Activated CD4-positive, alpha-beta T cell treated with anti-CD3 and anti-CD28 coated beads, Interleukin-2, amount 50 U/mL, for 24 hours (primary cell): ENCODE measurements at regions not wholly inside any gene's neighbourhood (a gene's known extent, or its start where the extent isn't known, plus 50 kb on each side); places are given as distances from the start of the nearest gene placed in this dataset.

Experiments used
- DNase-seq, 2 donors: peaks; one replicate each; pipeline ENCODE4 v3.0.0-alpha.2; 2020; ENCODE audit warnings: low read depth in 1 of 2, low spot score in 1 of 2

DNA sequence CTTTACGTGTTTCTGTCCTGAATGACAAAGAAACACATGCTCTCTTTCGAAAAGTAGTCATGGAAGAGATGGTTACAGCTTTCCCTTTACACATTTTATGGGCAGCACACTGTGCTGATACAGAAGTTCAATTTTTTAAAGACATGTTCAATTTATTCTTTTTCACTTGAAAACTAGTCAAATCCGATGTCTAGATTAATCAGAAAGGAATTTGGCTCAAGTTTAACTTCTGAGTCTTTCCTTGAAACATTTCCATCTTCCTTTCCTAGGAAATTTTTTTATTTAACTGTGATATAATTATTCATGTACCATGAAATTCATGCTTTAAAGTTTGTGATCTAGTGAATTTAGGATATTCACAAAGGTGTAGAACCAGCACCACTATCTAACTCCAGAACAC is 360.1 kb downstream of the TNS3 start:
- no peak for DNase-seq

GRCh38 chr7:47218378-47219176 is 363.3 kb downstream of the TNS3 start:
- DNase-seq = no peak

- no peak for DNase-seq
Observed at GRCh38 chr7:47217570-47218360, 364.1 kb downstream of the TNS3 start.

DNA sequence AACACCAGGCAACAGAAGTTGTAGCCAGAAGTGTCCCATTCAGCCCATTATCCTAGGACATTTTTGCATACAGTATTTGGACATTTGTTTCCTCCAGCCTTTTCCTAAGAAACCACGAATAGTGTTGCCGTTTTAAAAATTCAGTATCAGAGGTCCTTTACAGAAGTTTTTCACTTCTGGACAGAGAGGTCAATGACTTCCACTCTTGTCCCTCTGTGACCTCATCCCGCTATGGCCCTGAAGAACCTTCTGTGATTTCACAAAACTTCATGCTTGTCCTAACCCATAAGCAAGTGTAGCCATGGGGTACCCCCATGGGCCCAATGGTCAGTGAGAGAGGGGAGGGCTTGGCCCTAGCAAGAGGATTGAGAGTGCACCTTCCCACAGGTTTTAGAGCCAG is 364.8 kb downstream of the TNS3 start:
- no peak for DNase-seq

DNA sequence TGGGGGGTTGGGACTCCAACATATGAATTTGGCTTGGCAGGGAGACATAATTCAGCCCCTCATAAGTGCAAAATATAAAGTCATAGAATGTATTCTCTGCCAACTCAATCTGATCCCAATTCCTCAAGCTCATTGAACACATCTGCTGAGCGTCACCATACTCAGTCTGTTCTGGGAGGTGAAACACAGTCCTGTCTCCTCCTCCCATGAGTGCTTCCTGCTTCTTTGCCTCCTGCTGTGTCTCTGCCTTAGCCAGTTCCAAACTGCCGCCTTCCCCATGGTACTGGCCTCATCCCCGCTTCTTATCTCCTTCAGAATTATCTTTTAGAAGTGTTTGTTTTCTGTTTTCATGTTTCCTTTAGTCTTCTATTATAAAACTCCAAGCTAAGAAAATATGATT is 365.5 kb downstream of the TNS3 start:
- no peak for DNase-seq

GRCh38 chr7:47215640-47216039 is 366.3 kb downstream of the TNS3 start:
- no peak for DNase-seq

- no peak for DNase-seq
Observed at GRCh38 chr7:47215049-47215448, 366.9 kb downstream of the TNS3 start.

GRCh38 chr7:47213276-47213675 is 368.6 kb downstream of the TNS3 start:
- no peak for DNase-seq

GRCh38 chr7:47211519-47211973 is 370.4 kb downstream of the TNS3 start:
- no peak for DNase-seq

GRCh38 chr7:47210281-47210854 is 371.5 kb downstream of the TNS3 start:
- no peak for DNase-seq

- DNase-seq = no peak
Observed at GRCh38 chr7:47207956-47208355, 374.0 kb downstream of the TNS3 start.

- no peak for DNase-seq
Observed at GRCh38 chr7:47204709-47205108, 377.2 kb downstream of the TNS3 start.

DNA sequence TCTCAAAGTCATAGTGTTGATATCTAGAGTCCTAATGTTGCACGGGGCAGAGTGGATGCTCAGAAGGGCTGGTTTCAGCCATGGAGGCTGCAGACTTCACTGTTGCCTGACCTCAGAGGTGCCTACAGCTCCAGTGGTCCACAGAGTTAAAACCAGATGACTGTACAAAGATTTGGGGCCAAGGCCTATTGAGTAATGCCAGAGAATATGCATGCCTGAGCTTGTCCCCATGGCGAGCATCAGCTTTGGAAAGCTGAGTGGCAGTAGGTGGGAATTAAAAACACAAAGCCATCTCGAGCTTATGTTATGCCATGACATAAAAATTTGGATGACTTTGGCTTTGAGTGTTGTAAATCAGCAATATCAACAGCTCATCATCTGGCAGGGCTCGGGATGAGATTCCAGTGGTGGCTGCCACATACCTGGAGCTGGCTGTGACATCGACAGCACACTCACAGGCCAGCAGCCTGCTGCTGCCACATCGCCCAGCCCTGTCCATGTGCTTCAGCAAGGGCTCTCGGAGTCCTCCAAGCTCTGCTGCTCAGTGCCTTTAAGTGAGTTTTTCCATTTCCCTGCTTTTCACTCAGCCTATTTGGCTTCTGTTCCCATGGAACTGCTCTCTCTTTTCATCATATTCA is 379.6 kb downstream of the TNS3 start:
- DNase-seq = no peak

DNA sequence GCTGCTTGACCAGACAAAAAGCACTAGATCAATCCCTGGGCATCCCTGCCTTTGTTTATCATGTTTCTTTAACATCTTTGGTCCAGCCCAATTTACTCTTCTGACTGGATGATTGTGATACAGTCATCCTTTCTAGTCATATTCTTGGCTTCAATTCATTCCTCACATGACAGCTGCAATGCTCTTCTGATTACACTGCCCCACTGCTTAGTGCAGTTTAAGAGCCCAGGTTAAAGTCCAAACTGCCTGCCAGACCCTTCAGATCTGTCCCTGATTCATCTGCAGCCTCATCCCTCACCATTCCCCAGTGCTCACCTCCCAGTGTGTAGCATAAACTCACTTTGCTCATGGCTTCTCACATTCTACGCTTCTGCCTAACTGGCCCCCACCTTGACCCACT is 383.8 kb downstream of the TNS3 start:
- no peak for DNase-seq

DNA sequence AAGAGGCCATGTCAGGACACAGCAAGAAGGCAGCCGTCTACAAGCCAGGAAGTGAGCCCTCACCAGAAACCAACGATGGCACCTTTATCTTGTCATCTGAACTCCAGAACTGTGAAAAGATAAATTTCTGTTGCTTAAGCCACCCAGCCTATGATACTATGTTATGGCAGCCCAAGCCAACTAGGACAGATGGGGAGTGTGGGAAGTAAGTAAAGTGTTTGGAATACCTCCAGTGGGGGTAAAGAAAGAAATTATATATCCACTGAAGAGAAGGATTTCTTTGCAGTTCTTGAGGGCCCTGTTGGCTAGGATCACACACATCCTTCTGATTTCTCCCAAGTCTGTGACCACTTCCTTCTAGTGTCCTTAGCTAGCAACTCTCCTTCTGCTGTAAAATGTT is 384.4 kb downstream of the TNS3 start:
- DNase-seq = no peak

DNA sequence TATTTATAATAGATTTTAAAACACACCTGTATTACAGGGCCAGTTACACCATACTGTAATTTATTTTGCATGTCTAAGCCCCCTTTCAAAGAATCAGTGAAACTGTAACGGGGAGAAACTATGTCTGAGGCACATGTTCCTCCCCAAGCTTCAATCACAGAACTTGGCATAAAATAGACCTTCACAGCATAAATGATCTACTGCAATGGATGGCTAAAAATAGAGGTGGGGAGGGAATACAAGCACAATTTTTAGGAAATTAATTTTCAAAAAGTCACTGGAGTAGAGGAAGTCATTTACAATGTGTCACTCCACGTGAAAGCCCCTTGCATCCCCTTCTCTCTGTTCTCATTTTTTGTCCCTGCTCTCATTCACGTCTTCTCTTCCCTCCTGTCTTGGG is 385.2 kb downstream of the TNS3 start:
- DNase-seq = no peak

- DNase-seq = no peak
Observed at GRCh38 chr7:47196106-47196645, 385.7 kb downstream of the TNS3 start.

- DNase-seq = no peak
Observed at GRCh38 chr7:47195641-47196040, 386.3 kb downstream of the TNS3 start.

DNA sequence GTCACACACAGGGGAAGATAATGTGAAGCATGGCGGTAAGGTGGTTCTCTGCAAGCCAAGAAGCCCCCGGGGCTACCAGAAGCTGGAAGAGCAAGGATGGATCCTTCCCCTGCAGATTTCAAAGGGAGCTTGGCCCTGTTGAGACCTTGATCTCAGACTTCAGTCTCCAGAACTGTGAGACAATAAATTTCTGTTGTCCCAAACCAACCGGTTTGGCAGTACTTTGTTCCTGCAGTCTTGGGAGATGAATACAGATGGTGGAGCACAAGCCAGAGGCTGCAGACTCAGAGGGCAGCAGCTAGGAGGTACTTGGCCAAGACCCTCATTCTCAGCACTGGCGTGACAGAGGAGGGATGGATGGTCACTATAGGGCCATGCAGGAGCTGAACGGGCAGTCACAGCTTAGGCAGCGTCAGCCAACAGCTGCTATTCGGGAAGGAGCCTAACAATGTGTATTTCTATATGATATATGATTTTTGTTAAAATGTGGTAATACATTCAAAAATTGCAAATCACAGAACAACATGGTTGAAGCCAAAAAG is 387.3 kb downstream of the TNS3 start:
- no peak for DNase-seq

DNA sequence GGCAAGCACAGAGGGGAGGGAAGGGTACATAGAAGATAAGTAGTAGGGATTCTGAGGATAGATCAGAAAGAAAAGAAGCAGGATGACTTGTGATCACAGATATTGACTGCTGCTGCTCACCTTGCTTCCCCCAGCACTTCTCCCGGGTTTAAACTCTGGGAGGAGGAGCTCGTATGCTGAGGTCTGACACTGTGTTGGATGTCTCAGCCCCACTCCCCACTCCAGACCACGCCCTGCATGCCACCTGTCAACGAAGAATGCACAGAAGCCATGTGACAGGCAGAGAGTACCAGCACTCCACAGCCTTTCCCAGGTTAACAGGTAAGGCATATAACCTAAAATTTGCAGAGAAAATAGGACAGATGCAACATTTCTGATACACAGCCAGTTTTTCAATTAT is 388.9 kb downstream of the TNS3 start:
- DNase-seq = no peak

- DNase-seq = no peak
Observed at GRCh38 chr7:47191876-47192291, 390.0 kb downstream of the TNS3 start.
